NCI-H774 (cell line): ENCODE measurements at regions not wholly inside any gene's neighbourhood (a gene's known extent, or its start where the extent isn't known, plus 50 kb on each side); places are given as distances from the start of the nearest gene placed in this dataset.
A peak's percentile ranks its signal among the peaks of the same experiment; 100 is the strongest.
"Not testable (repeated sequence)": the region's sequence is repeated elsewhere in the genome, so short reads cannot be mapped to it uniquely, and the experiment has no call there.

Experiments used
- DNase-seq: peaks from one replicate; lab custom pipeline; 2025; lab: John Stamatoyannopoulos, UW

DNA sequence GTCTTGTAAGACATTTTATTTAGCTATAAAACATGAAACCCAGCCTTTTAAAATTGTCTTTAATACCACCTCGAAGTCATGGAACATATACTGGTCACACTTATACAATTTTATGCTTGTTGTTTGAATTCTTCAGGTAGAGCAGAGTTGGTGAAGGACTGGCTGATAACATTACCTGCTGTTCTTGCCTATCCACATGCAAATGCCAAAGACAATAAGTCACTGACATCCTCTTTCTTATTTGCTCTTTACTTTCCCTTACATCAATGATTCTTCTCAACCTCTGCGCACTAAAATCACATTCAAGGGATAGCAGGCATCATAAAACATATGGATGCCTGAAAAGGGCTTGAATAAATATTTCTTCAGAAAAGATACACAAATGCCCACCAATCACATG is 392.5 kb upstream of the ATP11B start:
- no peak for DNase-seq

DNA sequence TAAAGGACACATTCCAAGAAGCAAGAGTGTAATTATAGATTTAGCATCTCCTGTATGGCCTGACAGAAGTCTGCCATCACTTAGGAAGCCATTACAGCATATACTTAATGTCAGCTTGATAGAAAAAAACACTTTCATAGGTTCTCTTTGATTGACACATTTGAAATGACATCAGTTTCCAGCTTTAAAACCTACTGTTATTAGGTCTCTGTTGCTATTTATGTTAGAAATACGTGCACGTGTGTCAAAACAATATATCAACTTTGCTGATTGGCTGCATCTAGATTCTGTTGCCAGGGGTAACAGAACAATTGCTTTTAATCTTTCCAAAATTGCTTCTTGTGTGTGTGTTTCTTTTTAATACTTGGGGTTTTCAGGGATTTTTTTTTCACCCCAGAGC is 389.3 kb upstream of the ATP11B start:
- no peak for DNase-seq

GRCh38 chr3:182405759-182406158 is 387.5 kb upstream of the ATP11B start:
- no peak for DNase-seq

DNA sequence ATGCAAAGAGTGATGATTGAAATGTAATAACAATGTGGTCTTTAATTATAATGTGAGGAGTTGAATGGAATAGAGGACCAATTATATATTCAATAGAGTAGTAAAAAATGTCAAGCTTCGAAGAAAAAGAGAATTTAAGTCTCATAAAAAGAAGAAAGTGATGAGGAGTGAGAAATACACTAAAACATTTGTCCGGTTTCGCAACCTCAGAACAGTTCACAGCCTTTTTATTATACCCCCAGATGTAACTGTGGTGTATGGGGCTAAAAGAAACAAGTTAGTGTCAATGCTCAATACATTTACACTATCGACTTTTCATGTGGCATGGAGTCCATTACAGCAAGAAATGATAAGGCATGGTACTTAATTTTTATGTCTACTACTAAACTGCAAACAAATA is 386.5 kb upstream of the ATP11B start:
- DNase-seq: no peak

DNA sequence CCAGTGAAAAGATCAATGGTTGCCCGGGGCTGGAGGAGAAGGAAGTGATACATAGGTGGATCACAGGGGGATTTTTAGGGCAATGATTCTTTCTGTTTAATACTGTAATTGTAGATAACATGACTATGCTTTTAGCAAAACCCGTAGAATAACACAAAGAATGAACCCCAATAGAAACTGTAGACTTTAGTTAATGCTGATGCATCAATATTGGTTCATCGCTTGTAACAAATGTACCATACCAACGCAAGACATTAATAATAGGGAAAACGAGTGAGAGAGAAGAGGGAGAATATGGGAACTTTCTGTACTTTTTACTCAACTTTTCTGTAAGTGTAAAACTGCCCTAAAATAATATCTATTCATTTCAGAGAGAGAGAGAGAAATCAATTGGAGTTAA is 383.3 kb upstream of the ATP11B start:
- DNase-seq: no peak

GRCh38 chr3:182412066-182412465 is 381.2 kb upstream of the ATP11B start:
- no peak for DNase-seq

GRCh38 chr3:182413061-182413460 is 380.2 kb upstream of the ATP11B start:
- DNase-seq: no peak

DNA sequence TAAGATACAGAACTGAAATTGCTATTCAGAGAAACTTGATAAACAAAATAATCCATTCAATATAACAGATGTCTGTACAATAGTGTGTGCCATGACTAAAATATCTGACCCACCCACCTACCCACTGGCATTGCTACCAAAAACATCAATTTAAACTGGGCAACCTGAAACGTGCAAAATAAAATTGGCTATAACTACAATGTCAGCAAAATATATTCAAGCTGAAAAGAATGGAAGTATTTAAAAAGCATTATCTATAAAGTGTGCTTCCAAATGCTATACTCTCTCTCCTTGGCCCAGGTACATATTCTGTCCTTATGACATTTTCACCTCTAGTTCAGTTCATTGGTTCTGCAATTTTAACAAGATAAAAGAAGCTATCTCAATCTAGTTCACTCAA is 379.6 kb upstream of the ATP11B start:
- no peak for DNase-seq

GRCh38 chr3:182414586-182414985 is 378.7 kb upstream of the ATP11B start:
- no peak for DNase-seq

DNA sequence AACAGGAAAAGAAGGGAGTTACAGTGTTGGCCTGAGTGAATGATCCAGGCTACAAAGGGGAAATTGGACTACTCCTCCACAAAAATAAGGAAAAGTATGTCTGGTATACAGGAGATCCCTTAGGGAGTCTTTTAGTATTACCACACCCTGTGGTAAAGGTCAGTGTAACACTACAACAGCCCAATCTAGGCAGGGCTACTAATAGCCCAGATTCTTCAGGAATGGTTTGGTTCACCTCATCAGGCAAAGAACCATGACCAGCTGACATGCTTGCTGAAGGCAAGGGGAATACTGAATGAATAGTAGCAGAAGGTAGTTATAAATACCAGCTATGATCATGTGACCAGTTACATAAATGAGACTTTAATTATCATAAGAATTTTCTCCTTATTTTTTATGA is 372.6 kb upstream of the ATP11B start:
- DNase-seq: no peak

DNA sequence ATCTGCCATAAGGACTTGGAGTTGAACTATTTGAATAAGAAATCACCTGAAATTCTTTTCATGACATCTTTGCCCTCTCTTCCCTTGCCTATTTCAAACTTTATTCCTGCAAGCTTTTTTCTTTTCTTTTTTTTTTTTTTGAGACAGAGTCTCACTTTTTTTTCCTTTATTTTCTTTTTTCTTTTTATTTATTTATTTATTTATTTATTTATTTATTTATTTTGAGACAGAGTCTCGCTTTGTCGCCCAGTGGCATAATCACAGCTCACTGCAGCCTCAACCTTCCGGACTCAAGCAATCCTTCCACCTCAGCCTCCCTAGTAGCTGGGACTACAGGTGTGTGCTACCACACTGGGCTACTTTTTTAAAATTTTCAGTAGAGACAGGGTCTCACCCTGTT is 369.3 kb upstream of the ATP11B start:
- DNase-seq: no peak

DNA sequence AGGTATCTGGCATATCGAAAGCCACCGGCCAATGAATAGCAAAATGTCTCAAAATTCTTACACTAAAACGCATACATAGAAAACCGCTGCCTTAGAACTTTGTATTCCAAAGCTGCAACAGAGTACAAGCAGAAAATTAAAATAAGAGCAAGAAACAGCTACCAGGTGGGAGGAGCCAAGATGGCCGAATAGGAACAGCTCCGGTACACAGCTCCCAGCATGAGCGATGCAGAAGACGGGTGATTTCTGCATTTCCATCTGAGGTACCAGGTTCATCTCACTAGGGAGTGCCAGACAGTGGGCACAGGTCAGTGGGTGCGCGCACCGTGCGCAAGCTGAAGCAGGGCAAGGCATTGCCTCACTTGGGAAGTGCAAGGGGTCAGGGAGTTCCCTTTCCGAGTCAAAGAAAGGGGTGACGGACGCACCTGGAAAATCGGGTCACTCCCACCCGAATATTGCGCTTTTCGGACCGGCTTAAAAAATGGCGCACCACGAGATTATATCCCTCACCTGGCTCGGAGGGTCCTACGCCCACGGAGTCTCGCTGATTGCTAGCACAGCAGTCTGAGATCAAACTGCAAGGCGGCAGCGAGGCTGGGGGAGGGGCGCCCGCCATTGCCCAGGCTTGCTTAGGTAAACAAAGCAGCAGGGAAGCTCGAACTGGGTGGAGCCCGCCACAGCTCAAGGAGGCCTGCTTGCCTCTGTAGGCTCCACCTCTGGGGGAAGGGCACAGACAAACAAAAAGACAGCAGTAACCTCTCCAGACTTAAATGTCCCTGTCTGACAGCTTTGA is 367.2 kb upstream of the ATP11B start:
- DNase-seq: not testable (repeated sequence)

- DNase-seq: not testable (repeated sequence)
Measured at GRCh38 chr3:182431972-182432371, 361.3 kb upstream of the ATP11B start.

DNA sequence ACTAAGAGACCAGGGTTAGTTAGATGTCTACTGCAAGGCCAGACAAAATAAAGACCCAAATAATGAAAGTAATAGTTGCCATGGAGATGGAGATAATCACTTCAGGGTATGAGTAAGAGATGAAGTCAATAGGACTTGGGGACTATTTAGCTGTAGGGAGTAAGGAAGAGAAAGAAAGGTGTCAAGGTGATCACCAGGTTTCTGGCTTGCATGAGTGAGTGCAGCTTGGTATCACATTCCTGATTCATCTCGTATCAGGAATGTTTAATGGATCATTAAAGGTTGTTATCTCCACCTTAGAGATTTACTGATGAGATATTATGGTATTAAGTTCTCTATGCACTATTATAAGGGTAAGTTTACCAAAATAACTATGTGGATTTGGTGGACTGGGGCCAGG is 357.4 kb upstream of the ATP11B start:
- DNase-seq: peak; percentile 63

GRCh38 chr3:182436547-182436946 is 356.8 kb upstream of the ATP11B start:
- DNase-seq: peak; percentile 96

- peak; percentile 100 for DNase-seq
Measured at GRCh38 chr3:182438398-182438797, 354.9 kb upstream of the ATP11B start.

GRCh38 chr3:182440101-182440500 is 353.2 kb upstream of the ATP11B start:
- peak; percentile 18 for DNase-seq

DNA sequence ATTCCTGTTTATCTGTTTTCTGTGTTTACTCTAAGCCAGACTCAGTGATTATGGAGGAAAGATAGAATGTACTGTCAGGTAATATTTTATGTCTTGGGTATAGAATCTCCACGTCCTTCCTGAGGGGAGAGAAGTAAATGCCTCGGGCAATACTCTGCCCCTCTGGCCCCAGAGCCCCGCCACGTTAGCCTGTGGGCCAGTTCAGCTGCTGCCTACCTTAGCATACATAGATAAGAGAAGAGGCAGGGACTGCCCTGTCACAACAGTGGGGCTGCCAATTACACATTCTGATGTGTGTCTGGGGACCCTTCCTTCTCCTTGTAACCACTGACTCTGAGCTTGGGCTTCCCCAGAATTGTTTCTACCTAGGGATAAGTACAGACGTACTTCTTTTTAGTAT is 347.7 kb upstream of the ATP11B start:
- peak; percentile 55 for DNase-seq

GRCh38 chr3:182450942-182451787 is 342.1 kb upstream of the ATP11B start:
- DNase-seq: peak; percentile 62

- no peak for DNase-seq
Measured at GRCh38 chr3:182451871-182452270, 341.4 kb upstream of the ATP11B start.

DNA sequence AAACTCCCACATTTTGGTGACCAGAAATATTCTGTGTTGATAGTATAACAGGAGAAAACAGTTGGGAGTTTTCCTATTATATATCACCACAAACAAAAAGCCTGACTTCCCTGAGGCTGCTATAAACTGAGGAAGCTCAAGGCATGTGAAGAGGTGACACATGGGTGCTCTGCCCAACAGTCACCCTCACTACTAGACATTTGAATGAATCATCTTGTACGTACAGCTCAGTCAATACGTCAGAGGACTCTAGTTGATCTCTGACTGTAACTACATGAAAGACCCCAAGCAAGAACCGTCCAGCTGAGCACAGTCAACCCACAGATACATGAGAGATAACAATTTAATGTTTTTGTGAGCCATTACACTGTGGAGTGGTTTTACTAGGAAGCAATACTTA is 338.3 kb upstream of the ATP11B start:
- DNase-seq: no peak

GRCh38 chr3:182460303-182460702 is 333.0 kb upstream of the ATP11B start:
- DNase-seq: peak; percentile 60

DNA sequence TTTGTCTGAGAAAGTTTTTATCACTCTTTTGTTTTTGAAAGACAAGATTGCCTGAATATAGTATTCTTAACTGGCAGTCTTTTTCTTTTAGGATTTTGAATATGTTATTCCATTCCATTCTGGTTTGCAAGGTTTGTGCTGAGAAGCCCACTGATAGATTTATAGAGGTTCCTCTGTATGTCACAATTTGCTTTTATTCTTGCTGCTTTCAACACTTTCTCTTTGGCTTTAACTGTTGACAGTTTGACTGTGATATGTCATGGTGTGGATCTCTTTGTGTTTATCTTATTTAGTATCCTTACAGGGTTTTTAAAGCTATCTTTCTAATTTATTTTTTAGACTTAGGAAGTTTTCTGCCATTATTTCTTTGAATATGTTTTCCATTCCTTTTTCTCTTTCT is 331.2 kb upstream of the ATP11B start:
- DNase-seq: no peak
